Tibial nerve (tissue), 4 donors: ENCODE measurements at regions not wholly inside any gene's neighbourhood (a gene's known extent, or its start where the extent isn't known, plus 50 kb on each side); places are given as distances from the start of the nearest gene placed in this dataset.

Experiments
- EP300 ChIP-seq, 2 donors: sonication (generic); formaldehyde crosslinking; IDR thresholded peaks; one replicate each; pipeline ENCODE4 v1.6.1; 2017; ENCODE audit warnings: antibody characterized with exemption in 2 of 2, mild to moderate bottlenecking in 1 of 2
- POLR2A ChIP-seq, 2 donors: fragments of 450-650 bp; IDR thresholded peaks; one replicate each; pipeline ENCODE4 v1.6.1; 2017; ENCODE audit warnings: antibody characterized with exemption in 2 of 2, mild to moderate bottlenecking in 2 of 2, moderate library complexity in 2 of 2
- TF ChIP-seq, protein P1 (sequence below), 5 experiments: fragments of 200-600 bp in 3 of 5; fragments of 450-650 bp in 2 of 5; sonication (generic) in 3 of 5; IDR thresholded peaks; one replicate each; pipeline ENCODE4 v1.5.1; 2016 to 2019; ENCODE audit warnings: antibody characterized with exemption in 5 of 5, mild to moderate bottlenecking in 3 of 5, moderate library complexity in 2 of 5

DNA sequence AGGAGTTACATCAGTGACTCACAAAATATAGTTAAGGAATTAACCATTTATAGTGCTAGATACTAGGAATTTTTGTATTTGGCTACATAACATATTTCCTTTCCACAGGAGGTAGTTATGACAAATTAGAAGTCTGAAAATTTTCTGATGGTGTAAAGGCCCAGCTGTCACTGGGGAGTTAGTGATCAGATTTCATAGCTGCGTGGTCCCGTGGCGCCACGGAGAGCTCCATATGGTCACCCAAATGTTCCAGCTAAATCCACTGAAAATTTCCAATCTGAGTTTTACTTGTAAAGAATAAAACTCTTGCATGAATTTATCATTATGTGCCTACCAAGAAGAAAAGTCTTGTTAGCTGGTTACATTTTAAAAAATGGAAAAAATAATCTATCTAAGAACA lies 368.9 kb upstream of the PLSCR5 start:
- TF ChIP-seq, protein P1, sequence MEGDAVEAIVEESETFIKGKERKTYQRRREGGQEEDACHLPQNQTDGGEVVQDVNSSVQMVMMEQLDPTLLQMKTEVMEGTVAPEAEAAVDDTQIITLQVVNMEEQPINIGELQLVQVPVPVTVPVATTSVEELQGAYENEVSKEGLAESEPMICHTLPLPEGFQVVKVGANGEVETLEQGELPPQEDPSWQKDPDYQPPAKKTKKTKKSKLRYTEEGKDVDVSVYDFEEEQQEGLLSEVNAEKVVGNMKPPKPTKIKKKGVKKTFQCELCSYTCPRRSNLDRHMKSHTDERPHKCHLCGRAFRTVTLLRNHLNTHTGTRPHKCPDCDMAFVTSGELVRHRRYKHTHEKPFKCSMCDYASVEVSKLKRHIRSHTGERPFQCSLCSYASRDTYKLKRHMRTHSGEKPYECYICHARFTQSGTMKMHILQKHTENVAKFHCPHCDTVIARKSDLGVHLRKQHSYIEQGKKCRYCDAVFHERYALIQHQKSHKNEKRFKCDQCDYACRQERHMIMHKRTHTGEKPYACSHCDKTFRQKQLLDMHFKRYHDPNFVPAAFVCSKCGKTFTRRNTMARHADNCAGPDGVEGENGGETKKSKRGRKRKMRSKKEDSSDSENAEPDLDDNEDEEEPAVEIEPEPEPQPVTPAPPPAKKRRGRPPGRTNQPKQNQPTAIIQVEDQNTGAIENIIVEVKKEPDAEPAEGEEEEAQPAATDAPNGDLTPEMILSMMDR (IDR thresholded peaks at IDR 0.05): no peak
- TF ChIP-seq POLR2A (IDR thresholded peaks at IDR 0.05): no peak
- TF ChIP-seq EP300 (IDR thresholded peaks at IDR 0.05): no peak
